GM23338 (cell line): ENCODE measurements at regions not wholly inside any gene's neighbourhood (a gene's known extent, or its start where the extent isn't known, plus 50 kb on each side); places are given as distances from the start of the nearest gene placed in this dataset.

ENCODE experiments used
- EZH2 ChIP-seq: fragments of 200-600 bp; sonication (generic); IDR thresholded peaks from one replicate; pipeline ENCODE4 v1.8.0; 2017; ENCODE audit warnings: antibody characterized with exemption, mild to moderate bottlenecking, low read depth; ENCODE audit not compliant: unreplicated experiment
- POLR2AphosphoS5 ChIP-seq: IDR thresholded peaks from 2 replicates; pipeline ENCODE4 v1.6.1; 2016; ENCODE audit warnings: antibody characterized with exemption, low read depth
- REST ChIP-seq: IDR thresholded peaks from one replicate; pipeline ENCODE4 v1.6.1; 2018; ENCODE audit warnings: antibody characterized with exemption; ENCODE audit not compliant: unreplicated experiment
- TF ChIP-seq, protein P1 (sequence below), 2 experiments: fragments of 200-600 bp in 1 of 2; sonication (generic) in 1 of 2; conservative IDR thresholded peaks; 2 replicates each; pipeline versions ENCODE4 v1.5.1 to v1.6.1; 2016 to 2017; ENCODE audit warnings: antibody characterized with exemption in 2 of 2, low read depth in 2 of 2, mild to moderate bottlenecking in 2 of 2, moderate library complexity in 1 of 2

- TF ChIP-seq, protein P1, sequence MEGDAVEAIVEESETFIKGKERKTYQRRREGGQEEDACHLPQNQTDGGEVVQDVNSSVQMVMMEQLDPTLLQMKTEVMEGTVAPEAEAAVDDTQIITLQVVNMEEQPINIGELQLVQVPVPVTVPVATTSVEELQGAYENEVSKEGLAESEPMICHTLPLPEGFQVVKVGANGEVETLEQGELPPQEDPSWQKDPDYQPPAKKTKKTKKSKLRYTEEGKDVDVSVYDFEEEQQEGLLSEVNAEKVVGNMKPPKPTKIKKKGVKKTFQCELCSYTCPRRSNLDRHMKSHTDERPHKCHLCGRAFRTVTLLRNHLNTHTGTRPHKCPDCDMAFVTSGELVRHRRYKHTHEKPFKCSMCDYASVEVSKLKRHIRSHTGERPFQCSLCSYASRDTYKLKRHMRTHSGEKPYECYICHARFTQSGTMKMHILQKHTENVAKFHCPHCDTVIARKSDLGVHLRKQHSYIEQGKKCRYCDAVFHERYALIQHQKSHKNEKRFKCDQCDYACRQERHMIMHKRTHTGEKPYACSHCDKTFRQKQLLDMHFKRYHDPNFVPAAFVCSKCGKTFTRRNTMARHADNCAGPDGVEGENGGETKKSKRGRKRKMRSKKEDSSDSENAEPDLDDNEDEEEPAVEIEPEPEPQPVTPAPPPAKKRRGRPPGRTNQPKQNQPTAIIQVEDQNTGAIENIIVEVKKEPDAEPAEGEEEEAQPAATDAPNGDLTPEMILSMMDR (conservative IDR thresholded peaks at IDR 0.05; ENCODE audit: low read depth in 2 of 2): no peak
- TF ChIP-seq REST (no peak), EZH2 (no peak), POLR2AphosphoS5 (no peak)
Observed at GRCh38 chr3:66744986-66745385, 244.2 kb upstream of the LRIG1 start.
